Brain microvascular endothelial cell (primary cell): ENCODE measurements at regions not wholly inside any gene's neighbourhood (a gene's known extent, or its start where the extent isn't known, plus 50 kb on each side); places are given as distances from the start of the nearest gene placed in this dataset.

Source experiments
- DNase-seq: peaks from one replicate; pipeline ENCODE4 v3.0.0-alpha.2; 2020
- H3K27ac ChIP-seq: fragments of 250-450 bp; sonication (Bioruptor Pico); 2 replicates; pipeline ENCODE4 v1.5.1; 2020; ENCODE audit warnings: mild to moderate bottlenecking, moderate library complexity
- H3K27me3 ChIP-seq: fragments of 250-450 bp; sonication (Bioruptor Pico); replicated peaks from 2 replicates; pipeline ENCODE4 v1.5.1; 2020; ENCODE audit warnings: mild to moderate bottlenecking
- H3K36me3 ChIP-seq: fragments of 250-450 bp; sonication (Bioruptor Pico); replicated peaks from 2 replicates; pipeline ENCODE4 v1.5.1; 2020; ENCODE audit warnings: mild to moderate bottlenecking
- H3K4me3 ChIP-seq: 2 replicates; pipeline ENCODE4 v1.5.1; 2011; ENCODE audit warnings: low read depth, mild to moderate bottlenecking, control low read depth, low read length, moderate library complexity
- CTCF ChIP-seq: IDR thresholded peaks from 2 replicates; pipeline ENCODE4 v1.5.1; 2011; ENCODE audit warnings: low read depth, mild to moderate bottlenecking, moderate library complexity, low read length, control low read depth, inconsistent platforms; ENCODE audit errors: missing control alignments
- in situ Hi-C: cut with HindIII; loops from 2 replicates; pipeline ENCODE4 v1.10.0; 2017; ENCODE audit warnings: low sequenced_read_pairs, low pct_ligation_motif_present

GRCh38 chr2:55116598-55116964 lies 66.3 kb upstream of the RTN4 start:
- peak overlapping the region; percentile 29 for H3K27ac ChIP-seq
- H3K4me3 ChIP-seq = no peak overlapping the region
- no peak for DNase-seq
- in situ Hi-C loops = no loop called here
- H3K36me3 ChIP-seq = no peaks in the 10 kb centered on the region
- TF ChIP-seq CTCF = no peak
- no peaks in the 10 kb centered on the region for H3K27me3 ChIP-seq

- H3K36me3 ChIP-seq = no peaks in the 10 kb centered on the region
- in situ Hi-C loops = no loop called here
- H3K27ac ChIP-seq = peak overlapping the region; percentile 29
- DNase-seq = peak; percentile 54
- no peaks in the 10 kb centered on the region for H3K27me3 ChIP-seq
- H3K4me3 ChIP-seq = no peak overlapping the region
- no peak for TF ChIP-seq CTCF
These were observed 65.7 kb upstream of the RTN4 start for GRCh38 chr2:55115761-55116597.

GRCh38 chr2:55114597-55114996 lies 64.3 kb upstream of the RTN4 start:
- DNase-seq = no peak
- no peak for TF ChIP-seq CTCF
- Histone ChIP-seq H3K4me3 (no peak overlapping the region), H3K27ac (no peak overlapping the region), H3K36me3 (no peaks in the 10 kb centered on the region), H3K27me3 (no peaks in the 10 kb centered on the region)
- in situ Hi-C loops = no loop called here

GRCh38 chr2:55114082-55114481 lies 63.8 kb upstream of the RTN4 start:
- in situ Hi-C loops = no loop called here
- DNase-seq = no peak

GRCh38 chr2:55112229-55113031 lies 62.2 kb upstream of the RTN4 start:
- Histone ChIP-seq H3K4me3 (no peak overlapping the region), H3K27ac (peak overlapping the region; percentile 81), H3K27me3 (no peaks in the 10 kb centered on the region), H3K36me3 (no peaks in the 10 kb centered on the region)
- peak; percentile 69 for DNase-seq
- TF ChIP-seq CTCF = peak; percentile 10
- in situ Hi-C loops = no loop called here

More at GRCh38 chr2:55114082-55114481, 63.8 kb upstream of the RTN4 start:
- H3K4me3 ChIP-seq = no peak overlapping the region
- H3K27me3 ChIP-seq = no peaks in the 10 kb centered on the region
- no peaks in the 10 kb centered on the region for H3K36me3 ChIP-seq
- H3K27ac ChIP-seq = no peak overlapping the region
- no peak for TF ChIP-seq CTCF
